GM21825 (cell line): ENCODE measurements at regions not wholly inside any gene's neighbourhood (a gene's known extent, or its start where the extent isn't known, plus 50 kb on each side); places are given as distances from the start of the nearest gene placed in this dataset.
A peak's percentile ranks its signal among the peaks of the same experiment; 100 is the strongest.

Experiments
- ATAC-seq: cut with Tn5 transposase; IDR thresholded peaks from one replicate; pipeline ENCODE4 v1.9.1; 2021; ENCODE audit warnings: mild to moderate bottlenecking, moderate library complexity; ENCODE audit not compliant: unreplicated experiment

- ATAC-seq: no peak
Observed at GRCh38 chr14:31943217-31943799, 133.8 kb upstream of the ARHGAP5 start.

- ATAC-seq: no peak
Observed at GRCh38 chr14:31943861-31944255, 133.2 kb upstream of the ARHGAP5 start.

- peak; percentile 9 for ATAC-seq
Observed at GRCh38 chr14:31944256-31945073, 132.6 kb upstream of the ARHGAP5 start.

- ATAC-seq: peak; percentile 74
Observed at GRCh38 chr14:31945074-31945613, 132.0 kb upstream of the ARHGAP5 start.

- ATAC-seq: no peak
Observed at GRCh38 chr14:31945701-31946100, 131.4 kb upstream of the ARHGAP5 start.

- no peak for ATAC-seq
Observed at GRCh38 chr14:31947076-31947475, 130.0 kb upstream of the ARHGAP5 start.

GRCh38 chr14:31947680-31948595, 129.2 kb upstream of the ARHGAP5 start:
- no peak for ATAC-seq

GRCh38 chr14:31949709-31950108, 127.4 kb upstream of the ARHGAP5 start:
- no peak for ATAC-seq

GRCh38 chr14:31950331-31950730, 126.8 kb upstream of the ARHGAP5 start:
- no peak for ATAC-seq

- no peak for ATAC-seq
Observed at GRCh38 chr14:31950764-31951637, 126.1 kb upstream of the ARHGAP5 start.

GRCh38 chr14:31951638-31951964, 125.5 kb upstream of the ARHGAP5 start:
- ATAC-seq: no peak

- ATAC-seq: no peak
Observed at GRCh38 chr14:31952573-31952972, 124.5 kb upstream of the ARHGAP5 start.

- ATAC-seq: no peak
Observed at GRCh38 chr14:31953210-31953609, 123.9 kb upstream of the ARHGAP5 start.

GRCh38 chr14:31954991-31955390, 122.1 kb upstream of the ARHGAP5 start:
- no peak for ATAC-seq

GRCh38 chr14:31955936-31956579, 121.0 kb upstream of the ARHGAP5 start:
- ATAC-seq: no peak

GRCh38 chr14:31957565-31957964, 119.5 kb upstream of the ARHGAP5 start:
- ATAC-seq: no peak

GRCh38 chr14:31960039-31960438, 117.1 kb upstream of the ARHGAP5 start:
- no peak for ATAC-seq

GRCh38 chr14:31961896-31962295, 115.2 kb upstream of the ARHGAP5 start:
- no peak for ATAC-seq

GRCh38 chr14:31962920-31963319, 114.2 kb upstream of the ARHGAP5 start:
- ATAC-seq: no peak

- ATAC-seq: no peak
Observed at GRCh38 chr14:31963587-31963986, 113.5 kb upstream of the ARHGAP5 start.
